ENCODE measurements at regions not wholly inside any gene's neighbourhood (a gene's known extent, or its start where the extent isn't known, plus 50 kb on each side); places are given as distances from the start of the nearest gene placed in this dataset.
"Not testable (repeated sequence)": the region's sequence is repeated elsewhere in the genome, so short reads cannot be mapped to it uniquely, and the experiment has no call there.

DNA sequence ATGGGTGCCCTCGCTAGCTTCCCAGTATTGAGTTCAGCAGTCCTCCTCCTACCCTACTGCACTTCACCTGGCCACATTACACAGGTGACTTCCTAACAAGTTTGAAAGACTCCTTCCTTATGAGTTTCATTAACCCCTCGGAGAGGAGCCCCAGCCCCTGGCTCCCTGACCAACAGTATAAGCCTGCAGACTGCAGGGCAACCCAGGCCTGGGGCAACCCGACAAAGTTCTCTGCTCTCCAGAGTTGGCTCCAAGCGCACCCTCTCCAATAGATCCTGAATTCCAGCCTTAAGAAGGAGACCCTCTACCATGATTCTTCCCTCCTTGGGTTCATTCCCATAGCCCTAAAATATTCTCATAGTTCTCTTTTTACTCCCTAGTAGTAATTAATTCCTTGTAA lies 1162.8 kb upstream of the TMEFF2 start (continued):
- TF ChIP-seq, protein P1, sequence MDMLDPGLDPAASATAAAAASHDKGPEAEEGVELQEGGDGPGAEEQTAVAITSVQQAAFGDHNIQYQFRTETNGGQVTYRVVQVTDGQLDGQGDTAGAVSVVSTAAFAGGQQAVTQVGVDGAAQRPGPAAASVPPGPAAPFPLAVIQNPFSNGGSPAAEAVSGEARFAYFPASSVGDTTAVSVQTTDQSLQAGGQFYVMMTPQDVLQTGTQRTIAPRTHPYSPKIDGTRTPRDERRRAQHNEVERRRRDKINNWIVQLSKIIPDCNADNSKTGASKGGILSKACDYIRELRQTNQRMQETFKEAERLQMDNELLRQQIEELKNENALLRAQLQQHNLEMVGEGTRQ (IDR thresholded peaks at IDR 0.05; ENCODE audit: low read length) = no peak
- no peak for TF ChIP-seq RNF2 (IDR thresholded peaks at IDR 0.05; ENCODE audit: borderline replicate concordance, low read depth, low read length, missing control alignments, poor library complexity, severe bottlenecking)

DNA sequence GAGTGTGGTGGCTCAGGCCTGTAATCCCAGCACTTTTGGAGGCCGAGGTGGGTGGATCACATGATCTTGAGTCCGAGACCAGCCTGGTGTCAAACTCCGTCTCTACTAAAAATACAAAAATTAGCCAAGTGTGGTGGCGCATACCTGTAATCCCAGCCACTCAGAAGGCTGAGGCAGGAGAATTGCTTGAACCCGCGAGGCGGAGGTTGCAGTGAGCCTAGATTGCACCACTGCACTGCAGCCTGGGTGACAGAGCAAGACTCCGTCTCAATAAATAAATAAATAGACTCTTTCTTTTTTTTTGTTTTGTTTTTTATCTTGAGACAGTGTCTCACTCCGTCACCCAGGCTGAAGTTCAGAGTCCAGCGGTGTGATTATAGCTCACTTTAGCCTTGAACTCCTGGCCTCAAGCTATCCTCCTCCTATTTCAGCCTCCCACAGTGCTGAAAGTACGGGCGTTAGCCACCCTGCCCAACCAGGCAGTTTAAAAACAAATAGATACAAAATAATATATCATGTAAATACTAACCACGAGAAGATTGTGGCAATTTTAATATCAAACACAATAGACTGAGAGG lies 1158.0 kb upstream of the TMEFF2 start:
- DNase-seq (ENCODE audit: low read depth in 1 of 2, low spot score in 2 of 2); H3K27me3 ChIP-seq (replicated peaks in 1 of 4; ENCODE audit: control insufficient read depth in 3 of 4, extremely low read depth in 1 of 4, insufficient read depth in 3 of 4, low read length in 3 of 4); H3K79me2 ChIP-seq (ENCODE audit: control insufficient read depth in 1 of 2, insufficient read depth in 2 of 2, low read length in 2 of 2); H3K4me2 ChIP-seq (ENCODE audit: insufficient read depth in 1 of 2, low read depth in 2 of 2, low read length in 2 of 2); H3K27ac ChIP-seq (ENCODE audit: low read depth, low read length); H2AFZ ChIP-seq (ENCODE audit: low read length); H3K4me1 ChIP-seq (replicated peaks in 1 of 4; ENCODE audit: control insufficient read depth in 3 of 4, insufficient read depth in 4 of 4, low read length in 3 of 4); POLR2A ChIA-PET (ENCODE audit: partially characterized antibody); H2BK12ac ChIP-seq (ENCODE audit: low read depth, low read length); H2BK5ac ChIP-seq (ENCODE audit: low read depth, low read length); H3K23ac ChIP-seq (ENCODE audit: insufficient read length); CTCF ChIA-PET (ENCODE audit: partially characterized antibody); H2BK15ac ChIP-seq (ENCODE audit: low read length); H3K56ac ChIP-seq (replicated peaks; ENCODE audit: insufficient read length, low read depth, low read length); H4K91ac ChIP-seq (replicated peaks; ENCODE audit: insufficient read length, low read length); H4K8ac ChIP-seq (ENCODE audit: extremely low read depth, insufficient read depth, low read length); H2BK120ac ChIP-seq (replicated peaks; ENCODE audit: low read depth, low read length); H3K14ac ChIP-seq (ENCODE audit: insufficient read length); H4K5ac ChIP-seq (ENCODE audit: insufficient read length, low read depth, low read length); H3K36me3 ChIP-seq (ENCODE audit: control insufficient read depth in 2 of 4, insufficient read depth in 4 of 4, low read length in 3 of 4); H3K23me2 ChIP-seq (ENCODE audit: low read depth, low read length); H2AK5ac ChIP-seq (ENCODE audit: low read depth, low read length); H2BK20ac ChIP-seq (ENCODE audit: low read length); H4K20me1 ChIP-seq (replicated peaks in 1 of 2; ENCODE audit: control insufficient read depth in 1 of 2, insufficient read depth in 2 of 2, low read length in 2 of 2); H3K4ac ChIP-seq (replicated peaks; ENCODE audit: insufficient read length, low read depth, low read length); H3K9me3 ChIP-seq (ENCODE audit: insufficient read depth in 2 of 2, low read depth in 1 of 2, low read length in 1 of 2); FAIRE-seq; H3K4me3 ChIP-seq (ENCODE audit: extremely low read depth in 1 of 4, insufficient read depth in 2 of 4, low read depth in 3 of 4, low read length in 4 of 4); H3K79me1 ChIP-seq (ENCODE audit: low read depth, low read length); H3K18ac ChIP-seq (ENCODE audit: extremely low read depth, low read length); H3K9ac ChIP-seq (replicated peaks in 1 of 4; ENCODE audit: extremely low read depth in 1 of 4, low read depth in 3 of 4, low read length in 3 of 4): not testable (repeated sequence)
- 94% methylated on average over 12 of the region's 13 CpGs; no CpG with 5 or more reads in 1 of the 2 experiments for WGBS, 2 experiments (ENCODE audit: extremely low coverage in 1 of 2, insufficient coverage in 1 of 2, insufficient read length in 1 of 2, insufficient replicate concordance in 2 of 2, low coverage in 1 of 2, low lambda C conversion rate in 2 of 2, missing lambda C conversion rate in 1 of 2)
